GM10847 (cell line): ENCODE measurements at regions not wholly inside any gene's neighbourhood (a gene's known extent, or its start where the extent isn't known, plus 50 kb on each side); places are given as distances from the start of the nearest gene placed in this dataset.

Source experiments
- POLR2A ChIP-seq: IDR thresholded peaks from 2 replicates; pipeline ENCODE4 v1.6.1; 2011; ENCODE audit not compliant: insufficient read length; ENCODE audit errors: extremely low read depth

- TF ChIP-seq POLR2A: no peak
Measured at GRCh38 chr13:50509167-50509566, 334.3 kb downstream of the DLEU7 start.

GRCh38 chr13:50509771-50510441, 333.6 kb downstream of the DLEU7 start:
- no peak for TF ChIP-seq POLR2A

- no peak for TF ChIP-seq POLR2A
Measured at GRCh38 chr13:50511877-50512341, 331.6 kb downstream of the DLEU7 start.

- no peak for TF ChIP-seq POLR2A
Measured at GRCh38 chr13:50512474-50513299, 330.8 kb downstream of the DLEU7 start.

- no peak for TF ChIP-seq POLR2A
Measured at GRCh38 chr13:50513300-50513877, 330.1 kb downstream of the DLEU7 start.

GRCh38 chr13:50514249-50514648, 329.2 kb downstream of the DLEU7 start:
- no peak for TF ChIP-seq POLR2A

GRCh38 chr13:50518131-50518530, 325.4 kb downstream of the DLEU7 start:
- TF ChIP-seq POLR2A: no peak

GRCh38 chr13:50518781-50519201, 324.7 kb downstream of the DLEU7 start:
- TF ChIP-seq POLR2A: no peak

- no peak for TF ChIP-seq POLR2A
Measured at GRCh38 chr13:50519866-50520265, 323.6 kb downstream of the DLEU7 start.

GRCh38 chr13:50521006-50521830, 322.3 kb downstream of the DLEU7 start:
- TF ChIP-seq POLR2A: no peak

- TF ChIP-seq POLR2A: no peak
Measured at GRCh38 chr13:50521831-50522149, 321.7 kb downstream of the DLEU7 start.

GRCh38 chr13:50522506-50522905, 321.0 kb downstream of the DLEU7 start:
- no peak for TF ChIP-seq POLR2A

GRCh38 chr13:50523307-50523706, 320.2 kb downstream of the DLEU7 start:
- TF ChIP-seq POLR2A: no peak

- no peak for TF ChIP-seq POLR2A
Measured at GRCh38 chr13:50524560-50524959, 318.9 kb downstream of the DLEU7 start.

- no peak for TF ChIP-seq POLR2A
Measured at GRCh38 chr13:50526661-50527071, 316.8 kb downstream of the DLEU7 start.
